Nephron (organoid): ENCODE measurements at regions not wholly inside any gene's neighbourhood (a gene's known extent, or its start where the extent isn't known, plus 50 kb on each side); places are given as distances from the start of the nearest gene placed in this dataset.

Experiments used
- H3K27ac Mint-ChIP-seq, 3 experiments: 2 replicates each; pipeline ENCODE4 v1.8.0; 2020; ENCODE audit warnings: mixed read lengths in 3 of 3, mild to moderate bottlenecking in 2 of 3, moderate library complexity in 1 of 3
- H3K27me3 Mint-ChIP-seq: 2 replicates; pipeline ENCODE4 v1.8.0; 2021; ENCODE audit warnings: low read depth, mild to moderate bottlenecking, moderate library complexity, mixed read lengths
- H3K36me3 Mint-ChIP-seq: 2 replicates; pipeline ENCODE4 v1.8.0; 2020; ENCODE audit warnings: low read depth, mixed read lengths
- H3K4me1 Mint-ChIP-seq: 2 replicates; pipeline ENCODE4 v1.8.0; 2020; ENCODE audit warnings: mixed read lengths
- H3K4me3 Mint-ChIP-seq, 3 experiments: 2 replicates each; pipeline ENCODE4 v1.8.0; 2020; ENCODE audit warnings: mild to moderate bottlenecking in 3 of 3, mixed read lengths in 3 of 3, moderate library complexity in 2 of 3
- H3K9me3 Mint-ChIP-seq: 2 replicates; pipeline ENCODE4 v1.8.0; 2020; ENCODE audit warnings: mixed read lengths
- TF ChIP-seq, protein P1 (sequence below), 3 experiments: fragments of 200-600 bp; sonication (generic); IDR thresholded peaks; one replicate each; pipeline ENCODE4 v1.5.0; 2021; ENCODE audit warnings: antibody characterized with exemption in 3 of 3; ENCODE audit not compliant: unreplicated experiment in 3 of 3

GRCh38 chr6:4304927-4305455 lies 169.6 kb upstream of the ECI2 start:
- no peaks in the 10 kb centered on the region for H3K27me3 Mint-ChIP-seq

GRCh38 chr6:4303638-4304037 lies 168.3 kb upstream of the ECI2 start:
- peaks cover 10% of the 10 kb centered on the region for H3K9me3 Mint-ChIP-seq
- TF ChIP-seq, protein P1, sequence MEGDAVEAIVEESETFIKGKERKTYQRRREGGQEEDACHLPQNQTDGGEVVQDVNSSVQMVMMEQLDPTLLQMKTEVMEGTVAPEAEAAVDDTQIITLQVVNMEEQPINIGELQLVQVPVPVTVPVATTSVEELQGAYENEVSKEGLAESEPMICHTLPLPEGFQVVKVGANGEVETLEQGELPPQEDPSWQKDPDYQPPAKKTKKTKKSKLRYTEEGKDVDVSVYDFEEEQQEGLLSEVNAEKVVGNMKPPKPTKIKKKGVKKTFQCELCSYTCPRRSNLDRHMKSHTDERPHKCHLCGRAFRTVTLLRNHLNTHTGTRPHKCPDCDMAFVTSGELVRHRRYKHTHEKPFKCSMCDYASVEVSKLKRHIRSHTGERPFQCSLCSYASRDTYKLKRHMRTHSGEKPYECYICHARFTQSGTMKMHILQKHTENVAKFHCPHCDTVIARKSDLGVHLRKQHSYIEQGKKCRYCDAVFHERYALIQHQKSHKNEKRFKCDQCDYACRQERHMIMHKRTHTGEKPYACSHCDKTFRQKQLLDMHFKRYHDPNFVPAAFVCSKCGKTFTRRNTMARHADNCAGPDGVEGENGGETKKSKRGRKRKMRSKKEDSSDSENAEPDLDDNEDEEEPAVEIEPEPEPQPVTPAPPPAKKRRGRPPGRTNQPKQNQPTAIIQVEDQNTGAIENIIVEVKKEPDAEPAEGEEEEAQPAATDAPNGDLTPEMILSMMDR (IDR thresholded peaks at IDR 0.05; ENCODE audit: unreplicated experiment in 3 of 3): no peak

More at GRCh38 chr6:4304927-4305455, 169.6 kb upstream of the ECI2 start:
- Mint-ChIP-seq H3K9me3 (peaks cover 13% of the 10 kb centered on the region), H3K4me1 (no peaks in the 10 kb centered on the region), H3K4me3 (no peak overlapping the region), H3K27ac (no peak overlapping the region), H3K36me3 (no peaks in the 10 kb centered on the region)
- TF ChIP-seq, protein P1 (IDR thresholded peaks at IDR 0.05; ENCODE audit: unreplicated experiment in 3 of 3): no peak

GRCh38 chr6:4302524-4302923 lies 167.1 kb upstream of the ECI2 start:
- H3K4me3 Mint-ChIP-seq: no peak overlapping the region
- no peaks in the 10 kb centered on the region for H3K4me1 Mint-ChIP-seq
- H3K9me3 Mint-ChIP-seq: peaks cover 17% of the 10 kb centered on the region
- no peaks in the 10 kb centered on the region for H3K27me3 Mint-ChIP-seq
- no peaks in the 10 kb centered on the region for H3K36me3 Mint-ChIP-seq
- no peak overlapping the region for H3K27ac Mint-ChIP-seq
- TF ChIP-seq, protein P1 (IDR thresholded peaks at IDR 0.05; ENCODE audit: unreplicated experiment in 3 of 3): no peak

More at GRCh38 chr6:4303638-4304037, 168.3 kb upstream of the ECI2 start:
- H3K27ac Mint-ChIP-seq: no peak overlapping the region
- no peak overlapping the region for H3K4me3 Mint-ChIP-seq
- no peaks in the 10 kb centered on the region for H3K27me3 Mint-ChIP-seq
- H3K4me1 Mint-ChIP-seq: no peaks in the 10 kb centered on the region
- no peaks in the 10 kb centered on the region for H3K36me3 Mint-ChIP-seq

- Mint-ChIP-seq H3K4me1 (no peaks in the 10 kb centered on the region), H3K9me3 (peaks cover 21% of the 10 kb centered on the region)
- TF ChIP-seq, protein P1 (IDR thresholded peaks at IDR 0.05; ENCODE audit: unreplicated experiment in 3 of 3): no peak
Observed at GRCh38 chr6:4301871-4302270, 166.5 kb upstream of the ECI2 start.

DNA sequence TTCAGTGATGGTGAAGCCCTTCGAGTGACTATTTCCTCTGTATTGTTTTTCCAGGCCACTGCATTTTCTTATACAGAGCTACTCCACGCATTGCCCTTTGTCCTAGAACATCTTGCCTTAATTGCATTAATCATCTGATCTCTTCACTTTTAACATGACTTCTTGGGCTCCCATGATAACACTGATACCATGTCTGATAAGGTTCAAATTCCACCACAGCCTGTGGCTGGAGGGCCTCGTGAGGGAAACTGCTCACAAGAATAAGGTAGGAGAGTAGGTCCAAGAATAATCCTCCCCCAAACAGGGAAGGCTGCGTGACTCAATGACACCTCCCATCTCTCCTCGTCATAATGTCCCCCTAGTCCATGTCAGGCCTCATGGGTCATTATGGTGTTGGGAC lies 165.5 kb upstream of the ECI2 start:
- Mint-ChIP-seq H3K27ac (no peak overlapping the region), H3K36me3 (no peaks in the 10 kb centered on the region), H3K9me3 (peaks cover 21% of the 10 kb centered on the region), H3K27me3 (no peaks in the 10 kb centered on the region), H3K4me3 (no peak overlapping the region), H3K4me1 (no peaks in the 10 kb centered on the region)
- TF ChIP-seq, protein P1 (IDR thresholded peaks at IDR 0.05; ENCODE audit: unreplicated experiment in 3 of 3): no peak

More at GRCh38 chr6:4301871-4302270, 166.5 kb upstream of the ECI2 start:
- Mint-ChIP-seq H3K36me3 (no peaks in the 10 kb centered on the region), H3K27me3 (no peaks in the 10 kb centered on the region), H3K4me3 (no peak overlapping the region), H3K27ac (no peak overlapping the region)

- Mint-ChIP-seq H3K4me1 (no peaks in the 10 kb centered on the region), H3K27ac (no peak overlapping the region), H3K27me3 (no peaks in the 10 kb centered on the region), H3K9me3 (peaks cover 21% of the 10 kb centered on the region), H3K4me3 (no peak overlapping the region), H3K36me3 (no peaks in the 10 kb centered on the region)
- TF ChIP-seq, protein P1 (IDR thresholded peaks at IDR 0.05; ENCODE audit: unreplicated experiment in 3 of 3): no peak
Observed at GRCh38 chr6:4299476-4299875, 164.1 kb upstream of the ECI2 start.
